Lung (tissue), 11 donors: ENCODE measurements at regions not wholly inside any gene's neighbourhood (a gene's known extent, or its start where the extent isn't known, plus 50 kb on each side); places are given as distances from the start of the nearest gene placed in this dataset.

Source experiments
- ATAC-seq: fragments of 200-7000 bp; cut with Tn5 transposase; one replicate; pipeline ENCODE4 v1.9.1; 2020; ENCODE audit warnings: moderate number of reproducible peaks; ENCODE audit not compliant: insufficient read depth, low FRiP score
- DNase-seq, 3 donors: peaks; one replicate each; pipeline ENCODE4 v3.0.0-alpha.2; 2013 to 2017
- H3K27ac ChIP-seq, 2 donors: one replicate each; pipeline ENCODE4 v1.5.1; 2013; ENCODE audit warnings: mild to moderate bottlenecking in 2 of 2, moderate library complexity in 2 of 2, control low read depth in 1 of 2, inconsistent platforms in 1 of 2, low read depth in 1 of 2, low read length in 1 of 2
- H3K27me3 ChIP-seq, 3 donors: one replicate each; pipeline ENCODE4 v1.5.1; 2013; ENCODE audit warnings: low read length in 2 of 3; ENCODE audit not compliant: control insufficient read depth in 3 of 3, insufficient read depth in 3 of 3
- H3K36me3 ChIP-seq, 4 donors: one replicate each; pipeline ENCODE4 v1.5.1; 2013; ENCODE audit warnings: low read length in 4 of 4, mild to moderate bottlenecking in 1 of 4, moderate library complexity in 1 of 4; ENCODE audit not compliant: control insufficient read depth in 4 of 4, insufficient read depth in 4 of 4
- H3K4me1 ChIP-seq, 5 donors: one replicate each; pipeline ENCODE4 v1.5.1; 2013; ENCODE audit warnings: low read length in 5 of 5, mild to moderate bottlenecking in 2 of 5, moderate library complexity in 1 of 5; ENCODE audit not compliant: control insufficient read depth in 5 of 5, insufficient read depth in 5 of 5
- H3K4me3 ChIP-seq: one replicate; pipeline ENCODE4 v1.5.1; 2013; ENCODE audit warnings: mild to moderate bottlenecking, control low read depth, moderate library complexity
- H3K9ac ChIP-seq, 2 donors: one replicate each; pipeline ENCODE4 v1.5.1; 2013; ENCODE audit warnings: low read length in 2 of 2, control low read depth in 1 of 2; ENCODE audit not compliant: insufficient read depth in 1 of 2
- H3K9me3 ChIP-seq, 4 donors: one replicate each; pipeline ENCODE4 v1.5.1; 2013; ENCODE audit warnings: low read length in 3 of 4, mild to moderate bottlenecking in 1 of 4, moderate library complexity in 1 of 4; ENCODE audit not compliant: control insufficient read depth in 4 of 4, insufficient read depth in 3 of 4
- CTCF ChIP-seq: IDR thresholded peaks from 2 replicates; pipeline ENCODE4 v1.5.1; 2012; ENCODE audit warnings: mild to moderate bottlenecking; ENCODE audit errors: control extremely low read depth, extremely low read depth
- WGBS, 2 donors: extraction: QIAGEN DNeasy Blood & Tissue Kit; methylation state at CpG; one replicate each; pipeline ENCODE4 v1.1.7; 2013; 5-methylcytosine and 5-hydroxymethylcytosine counted together
- donor health status: control.
- donor health status: control.
- donor health status: Bipolar disorder and iron deficiency.
- donor health status: healthy.
- donor health status: DM: yes; HTN: yes; CAD: no.

- Histone ChIP-seq H3K9me3 (peaks cover 0 to 7% (median 0%) of the 10 kb centered on the region in 4 donors), H3K9ac (no peak overlapping the region), H3K27ac (no peak overlapping the region), H3K36me3 (no peaks in the 10 kb centered on the region), H3K27me3 (peaks cover 0 to 8% (median 7%) of the 10 kb centered on the region in 3 donors), H3K4me1 (no peaks in the 10 kb centered on the region), H3K4me3 (no peak overlapping the region)
- ATAC-seq, result no peak
- WGBS, 2 donors, result 82 to 100% methylated on average over 1 of the region's 1 CpG
- no peak for DNase-seq
- no peak for TF ChIP-seq CTCF
Measured at GRCh38 chr20:48057739-48058138, 272.5 kb upstream of the SULF2 start.

GRCh38 chr20:48057251-48057650, 272.0 kb upstream of the SULF2 start:
- WGBS, 2 donors, result 71 to 93% methylated on average over 6 of the region's 6 CpGs
- H3K36me3 ChIP-seq, result no peaks in the 10 kb centered on the region
- no peak overlapping the region for H3K27ac ChIP-seq
- H3K4me3 ChIP-seq, result no peak overlapping the region
- H3K9ac ChIP-seq, result no peak overlapping the region
- H3K9me3 ChIP-seq, result peaks cover 0 to 7% (median 0%) of the 10 kb centered on the region in 4 donors
- H3K27me3 ChIP-seq, result peaks cover 0 to 8% (median 7%) of the 10 kb centered on the region in 3 donors
- DNase-seq (no peak), ATAC-seq (no peak)
- no peak for TF ChIP-seq CTCF
- peaks cover 0 to 2% (median 0%) of the 10 kb centered on the region in 5 donors for H3K4me1 ChIP-seq

- Histone ChIP-seq H3K9ac (no peak overlapping the region), H3K4me3 (no peak overlapping the region), H3K27me3 (peaks cover 0 to 8% (median 7%) of the 10 kb centered on the region in 3 donors), H3K9me3 (peaks cover 0 to 9% (median 0%) of the 10 kb centered on the region in 4 donors), H3K4me1 (peaks cover 0 to 12% (median 0%) of the 10 kb centered on the region in 5 donors), H3K27ac (no peak overlapping the region), H3K36me3 (no peaks in the 10 kb centered on the region)
- DNase-seq (no peak), ATAC-seq (no peak)
- TF ChIP-seq CTCF, result no peak
- WGBS, 2 donors, result 79 to 84% methylated on average over 2 of the region's 2 CpGs
Measured at GRCh38 chr20:48056218-48056617, 270.9 kb upstream of the SULF2 start.

GRCh38 chr20:48054051-48054450, 268.8 kb upstream of the SULF2 start:
- H3K9me3 ChIP-seq, result peaks cover 0 to 5% (median 0%) of the 10 kb centered on the region in 4 donors
- no peak for ATAC-seq
- WGBS, 2 donors, result 67 to 79% methylated on average over 7 of the region's 7 CpGs

More at GRCh38 chr20:48054051-48054450, 268.8 kb upstream of the SULF2 start:
- H3K27ac ChIP-seq, result no peak overlapping the region
- H3K27me3 ChIP-seq, result peaks cover 0 to 8% (median 7%) of the 10 kb centered on the region in 3 donors
- H3K4me1 ChIP-seq, result peaks cover 0 to 19% (median 0%) of the 10 kb centered on the region in 5 donors
- H3K9ac ChIP-seq, result no peak overlapping the region
- TF ChIP-seq CTCF, result no peak
- H3K36me3 ChIP-seq, result no peaks in the 10 kb centered on the region
- DNase-seq, result no peak
- H3K4me3 ChIP-seq, result no peak overlapping the region
